Esophagus muscularis mucosa (tissue), 4 donors: ENCODE measurements at regions not wholly inside any gene's neighbourhood (a gene's known extent, or its start where the extent isn't known, plus 50 kb on each side); places are given as distances from the start of the nearest gene placed in this dataset.

Experiments
- DNase-seq: peaks from one replicate; pipeline ENCODE4 v3.0.0-alpha.2; 2017; ENCODE audit errors: extremely low spot score
- H3K27ac ChIP-seq, 4 donors: fragments of 200-600 bp; sonication (generic); replicated peaks in 1 of 4; 1 replicate in 3 of 4; 2 replicates in 1 of 4; pipeline ENCODE4 v1.5.1; 2016 to 2019; ENCODE audit warnings: mild to moderate bottlenecking in 1 of 4
- H3K27me3 ChIP-seq, 4 donors: fragments of 200-600 bp; sonication (generic); one replicate each; pipeline versions ENCODE4 v1.5.1 to v1.6.0; 2016 to 2019
- H3K36me3 ChIP-seq, 4 donors: fragments of 200-600 bp; sonication (generic); one replicate each; pipeline ENCODE4 v1.5.1; 2016 to 2019
- H3K4me1 ChIP-seq, 4 donors: fragments of 200-600 bp; sonication (generic); one replicate each; pipeline ENCODE4 v1.5.1; 2016 to 2019
- H3K4me3 ChIP-seq, 4 donors: fragments of 200-600 bp; sonication (generic); 1 replicate in 2 of 4; 2 replicates in 2 of 4; pipeline ENCODE4 v1.5.1; 2016 to 2019; ENCODE audit warnings: mild to moderate bottlenecking in 4 of 4, moderate library complexity in 1 of 4
- H3K9me3 ChIP-seq, 4 donors: fragments of 200-600 bp; sonication (generic); 1 replicate in 3 of 4; 2 replicates in 1 of 4; pipeline ENCODE4 v1.5.1; 2016 to 2019
- CTCF ChIP-seq, 3 experiments: fragments of 200-600 bp in 2 of 3; fragments of 450-650 bp in 1 of 3; sonication (generic) in 2 of 3; IDR thresholded peaks; one replicate each; pipeline ENCODE4 v1.5.1; 2017 to 2019; ENCODE audit warnings: antibody characterized with exemption in 3 of 3, mild to moderate bottlenecking in 2 of 3, moderate library complexity in 1 of 3
- EP300 ChIP-seq: sonication (generic); formaldehyde crosslinking; IDR thresholded peaks from one replicate; pipeline ENCODE4 v1.6.1; 2017; ENCODE audit warnings: antibody characterized with exemption
- POLR2A ChIP-seq: fragments of 450-650 bp; IDR thresholded peaks from one replicate; pipeline ENCODE4 v1.6.1; 2017; ENCODE audit warnings: antibody characterized with exemption, moderate library complexity, mild to moderate bottlenecking, low read depth
- POLR2AphosphoS5 ChIP-seq, 2 donors: sonication (generic); formaldehyde crosslinking; IDR thresholded peaks; one replicate each; pipeline ENCODE4 v1.6.1; 2017; ENCODE audit warnings: antibody characterized with exemption in 2 of 2
- WGBS: methylation state at CpG from one replicate; pipeline ENCODE4 v1.1.5; 2018; 5-methylcytosine and 5-hydroxymethylcytosine counted together
- intact Hi-C: fragments of 100-400 bp; cut with DNase I; formaldehyde crosslinking; loops from one replicate; pipeline ENCODE4 v1.15.1; 2023

- peaks cover 0 to 6% (median 0%) of the 10 kb centered on the region in 4 donors for H3K9me3 ChIP-seq
- H3K4me1 ChIP-seq = no peaks in the 10 kb centered on the region
- no peaks in the 10 kb centered on the region for H3K36me3 ChIP-seq
- WGBS = 55% methylated on average over 1 of the region's 1 CpG
- no peak overlapping the region for H3K4me3 ChIP-seq
- H3K27ac ChIP-seq = no peak overlapping the region
- no peak for DNase-seq
- H3K27me3 ChIP-seq = no peaks in the 10 kb centered on the region
- no peak for TF ChIP-seq EP300
- intact Hi-C loops = no loop called here
Measured at GRCh38 chr3:20798666-20799065, 612.7 kb upstream of the SGO1 start.

DNA sequence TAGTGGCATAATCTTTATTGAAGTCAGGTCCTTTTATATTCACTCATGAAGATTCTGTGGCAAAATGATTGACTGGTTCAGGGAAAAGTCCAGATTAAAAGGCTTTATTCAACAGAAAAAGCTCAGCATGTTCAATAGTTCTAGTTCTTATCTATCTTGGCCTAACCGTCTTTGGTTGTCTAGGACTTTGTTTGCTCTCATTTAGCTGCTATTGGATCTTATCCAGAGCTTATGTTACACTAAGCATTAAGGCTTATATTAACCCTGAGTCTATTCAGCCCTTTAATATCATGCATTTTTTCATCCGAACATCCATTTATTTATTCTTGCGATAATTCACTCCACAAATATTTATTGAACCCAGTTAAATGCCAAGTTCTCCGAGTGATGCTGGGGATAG, 601.0 kb upstream of the SGO1 start:
- intact Hi-C loops = no loop called here
- Histone ChIP-seq H3K27me3 (no peaks in the 10 kb centered on the region), H3K4me1 (no peaks in the 10 kb centered on the region), H3K4me3 (no peak overlapping the region), H3K9me3 (peaks cover 0 to 4% (median 0%) of the 10 kb centered on the region in 4 donors), H3K36me3 (no peaks in the 10 kb centered on the region), H3K27ac (no peak overlapping the region)
- TF ChIP-seq POLR2AphosphoS5 (IDR thresholded peaks at IDR 0.05) (no peak), CTCF (IDR thresholded peaks at IDR 0.05) (no peak), EP300 (no peak), POLR2A (no peak)
- DNase-seq = no peak
- WGBS = 67% methylated on average over 4 of the region's 4 CpGs

- TF ChIP-seq EP300 (no peak), POLR2A (no peak), POLR2AphosphoS5 (IDR thresholded peaks at IDR 0.05) (no peak), CTCF (IDR thresholded peaks at IDR 0.05) (no peak)
- Histone ChIP-seq H3K4me3 (no peak overlapping the region), H3K4me1 (no peaks in the 10 kb centered on the region), H3K36me3 (no peaks in the 10 kb centered on the region), H3K9me3 (no peaks in the 10 kb centered on the region), H3K27me3 (no peaks in the 10 kb centered on the region), H3K27ac (no peak overlapping the region)
- intact Hi-C loops = no loop called here
- WGBS = 71% methylated on average over 1 of the region's 1 CpG
- no peak for DNase-seq
Measured at GRCh38 chr3:20776692-20777091, 590.7 kb upstream of the SGO1 start.

DNA sequence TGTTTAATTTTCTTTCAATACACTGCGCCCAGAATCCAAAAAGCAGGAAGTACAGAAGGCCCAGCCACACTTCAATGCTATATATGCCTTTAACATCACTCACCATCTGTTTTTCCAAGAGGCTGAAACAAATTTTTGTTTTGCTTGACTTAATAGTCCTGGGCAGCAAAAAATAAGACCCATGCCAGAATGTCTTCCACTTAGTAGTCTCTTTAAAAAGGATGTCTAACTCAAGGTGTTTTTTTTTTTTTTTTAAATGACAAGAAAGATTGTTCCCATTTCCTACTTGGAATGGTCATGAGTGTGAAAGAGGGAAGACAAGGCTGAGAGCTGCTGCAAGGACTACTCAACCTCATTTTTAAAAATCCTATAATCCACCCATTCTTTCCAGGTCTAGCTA, 590.3 kb upstream of the SGO1 start:
- DNase-seq = no peak
- Histone ChIP-seq H3K27ac (no peak overlapping the region), H3K4me3 (no peak overlapping the region), H3K9me3 (no peaks in the 10 kb centered on the region), H3K4me1 (no peaks in the 10 kb centered on the region), H3K27me3 (no peaks in the 10 kb centered on the region), H3K36me3 (no peaks in the 10 kb centered on the region)
- TF ChIP-seq POLR2AphosphoS5 (IDR thresholded peaks at IDR 0.05) = no peak
- WGBS = 3% methylated on average over 1 of the region's 1 CpG
- intact Hi-C loops = no loop called here

DNA sequence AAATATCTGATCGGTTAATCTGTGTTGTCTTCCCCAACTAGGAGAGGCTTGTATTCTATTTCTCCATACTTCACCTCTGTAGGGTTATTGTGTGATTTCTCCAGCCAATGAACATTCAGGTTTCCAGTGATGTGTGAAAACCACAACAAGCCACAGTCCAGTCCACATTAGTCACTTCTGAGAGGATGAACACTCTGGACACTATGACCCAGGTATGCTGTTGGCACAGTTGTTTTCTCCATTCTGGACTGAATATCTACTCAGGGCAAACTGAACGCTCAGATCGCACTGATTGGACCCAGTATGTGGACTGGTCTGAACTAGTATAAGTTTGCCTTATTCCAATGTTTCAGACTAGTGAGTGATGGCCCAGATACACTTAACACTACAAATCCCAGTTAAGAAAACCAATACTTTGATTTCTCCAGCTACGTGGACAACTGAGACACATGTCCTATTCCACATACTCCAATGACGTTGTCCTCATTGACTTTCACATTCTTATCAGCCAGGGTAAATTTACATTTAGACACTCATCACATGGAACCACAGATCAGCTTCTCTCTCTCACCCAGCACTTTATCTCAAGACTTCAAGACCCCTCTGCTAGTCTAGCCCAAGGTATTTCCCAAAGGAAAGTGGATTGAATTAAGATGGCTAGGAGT, 587.4 kb upstream of the SGO1 start:
- WGBS = 87% methylated on average over 5 of the region's 5 CpGs
- intact Hi-C loops = no loop called here
- no peak for DNase-seq
- Histone ChIP-seq H3K4me1 (no peaks in the 10 kb centered on the region), H3K9me3 (no peaks in the 10 kb centered on the region), H3K4me3 (no peak overlapping the region), H3K36me3 (no peaks in the 10 kb centered on the region), H3K27ac (no peak overlapping the region), H3K27me3 (no peaks in the 10 kb centered on the region)
- TF ChIP-seq POLR2AphosphoS5 (IDR thresholded peaks at IDR 0.05) = no peak
- no peak for TF ChIP-seq EP300
- no peak for TF ChIP-seq POLR2A
- TF ChIP-seq CTCF (IDR thresholded peaks at IDR 0.05) = no peak

DNA sequence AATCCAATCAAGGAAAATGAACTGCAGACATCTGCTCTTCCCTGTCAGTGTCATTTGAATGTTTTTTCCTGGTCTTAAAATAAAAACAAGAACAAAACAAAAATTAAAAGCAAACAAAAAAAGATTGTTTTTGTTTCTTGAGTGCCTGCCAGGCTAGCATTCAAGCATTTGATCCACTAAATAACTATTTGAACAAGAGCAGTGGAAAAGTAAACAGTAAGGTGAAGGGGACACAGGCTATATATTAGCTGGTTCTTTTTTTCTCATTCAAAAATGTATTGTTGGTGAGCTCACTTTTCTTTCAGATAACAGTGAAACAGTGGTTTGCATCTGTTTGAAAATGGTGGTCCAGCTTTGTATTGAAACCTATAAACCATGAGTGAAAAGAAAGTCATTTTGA, 586.9 kb upstream of the SGO1 start:
- Histone ChIP-seq H3K27ac (no peak overlapping the region), H3K36me3 (no peaks in the 10 kb centered on the region), H3K27me3 (no peaks in the 10 kb centered on the region), H3K9me3 (peaks cover 0 to 4% (median 0%) of the 10 kb centered on the region in 4 donors), H3K4me1 (no peaks in the 10 kb centered on the region), H3K4me3 (no peak overlapping the region)
- DNase-seq = no peak
- intact Hi-C loops = no loop called here
- no peak for TF ChIP-seq POLR2A
- TF ChIP-seq CTCF (IDR thresholded peaks at IDR 0.05) = no peak
- TF ChIP-seq POLR2AphosphoS5 (IDR thresholded peaks at IDR 0.05) = no peak
- TF ChIP-seq EP300 = no peak
